Right lobe of liver (tissue), 4 donors: ENCODE measurements at regions not wholly inside any gene's neighbourhood (a gene's known extent, or its start where the extent isn't known, plus 50 kb on each side); places are given as distances from the start of the nearest gene placed in this dataset.

ENCODE experiments used
- CTCF ChIP-seq, 4 donors: fragments of 200-600 bp in 3 of 4; fragments of 450-650 bp in 1 of 4; IDR thresholded peaks; one replicate each; pipeline versions ENCODE4 v1.5.1 to v1.8.0; 2016 to 2022; ENCODE audit warnings: antibody characterized with exemption in 4 of 4, mild to moderate bottlenecking in 2 of 4
- POLR2A ChIP-seq: fragments of 450-650 bp; IDR thresholded peaks from one replicate; pipeline ENCODE4 v1.6.1; 2017; ENCODE audit warnings: antibody characterized with exemption, mild to moderate bottlenecking
- donor health status: DM: no; HTN: no; CAD: no.
- donor health status: DM: no; HTN: no; CAD: no.
- donor health status: DM: no; HTN: yes; CAD: no.

- TF ChIP-seq CTCF (IDR thresholded peaks at IDR 0.05), result no peak
- peak; percentile 16 for TF ChIP-seq POLR2A
Measured at GRCh38 chr9:73050887-73051550, 98.2 kb upstream of the ALDH1A1 start.
